Ishikawa (cell line): ENCODE measurements at regions not wholly inside any gene's neighbourhood (a gene's known extent, or its start where the extent isn't known, plus 50 kb on each side); places are given as distances from the start of the nearest gene placed in this dataset.

Source experiments
- CEBPB ChIP-seq: IDR thresholded peaks from 2 replicates; pipeline ENCODE4 v1.6.1; 2012
- CREB1 ChIP-seq: IDR thresholded peaks from 2 replicates; pipeline ENCODE4 v1.6.1; 2012; ENCODE audit warnings: low read depth
- EGR1 ChIP-seq: IDR thresholded peaks from 2 replicates; pipeline ENCODE4 v1.6.1; 2012
- EP300 ChIP-seq: IDR thresholded peaks from 2 replicates; pipeline ENCODE4 v1.6.1; 2012; ENCODE audit warnings: borderline replicate concordance
- FOXM1 ChIP-seq: IDR thresholded peaks from 2 replicates; pipeline ENCODE4 v1.6.1; 2012; ENCODE audit warnings: low read depth, borderline replicate concordance
- MAX ChIP-seq: IDR thresholded peaks from 2 replicates; pipeline ENCODE4 v1.6.1; 2012
- NFIC ChIP-seq: IDR thresholded peaks from 2 replicates; pipeline ENCODE4 v1.6.1; 2012
- RAD21 ChIP-seq: IDR thresholded peaks from 2 replicates; pipeline ENCODE4 v1.6.1; 2012; ENCODE audit warnings: low read depth
- REST ChIP-seq: IDR thresholded peaks from 2 replicates; pipeline ENCODE4 v1.6.1; 2012; ENCODE audit warnings: low read depth, mild to moderate bottlenecking
- TAF1 ChIP-seq: IDR thresholded peaks from 2 replicates; pipeline ENCODE4 v1.6.1; 2012; ENCODE audit warnings: low read depth, mild to moderate bottlenecking
- TCF12 ChIP-seq: IDR thresholded peaks from 2 replicates; pipeline ENCODE4 v1.6.1; 2012; ENCODE audit warnings: low read depth
- TEAD4 ChIP-seq: IDR thresholded peaks from 2 replicates; pipeline ENCODE4 v1.6.1; 2012
- USF1 ChIP-seq: IDR thresholded peaks from 2 replicates; pipeline ENCODE4 v1.6.1; 2012
- YY1 ChIP-seq: IDR thresholded peaks from 2 replicates; pipeline ENCODE4 v1.6.1; 2012; ENCODE audit warnings: low read depth
- ZBTB7A ChIP-seq: IDR thresholded peaks from 2 replicates; pipeline ENCODE4 v1.6.1; 2012; ENCODE audit warnings: low read depth

GRCh38 chr3:31103181-31103580 lies 208.7 kb upstream of the GADL1 start:
- TF ChIP-seq TEAD4 (no peak), YY1 (no peak), EGR1 (no peak)

DNA sequence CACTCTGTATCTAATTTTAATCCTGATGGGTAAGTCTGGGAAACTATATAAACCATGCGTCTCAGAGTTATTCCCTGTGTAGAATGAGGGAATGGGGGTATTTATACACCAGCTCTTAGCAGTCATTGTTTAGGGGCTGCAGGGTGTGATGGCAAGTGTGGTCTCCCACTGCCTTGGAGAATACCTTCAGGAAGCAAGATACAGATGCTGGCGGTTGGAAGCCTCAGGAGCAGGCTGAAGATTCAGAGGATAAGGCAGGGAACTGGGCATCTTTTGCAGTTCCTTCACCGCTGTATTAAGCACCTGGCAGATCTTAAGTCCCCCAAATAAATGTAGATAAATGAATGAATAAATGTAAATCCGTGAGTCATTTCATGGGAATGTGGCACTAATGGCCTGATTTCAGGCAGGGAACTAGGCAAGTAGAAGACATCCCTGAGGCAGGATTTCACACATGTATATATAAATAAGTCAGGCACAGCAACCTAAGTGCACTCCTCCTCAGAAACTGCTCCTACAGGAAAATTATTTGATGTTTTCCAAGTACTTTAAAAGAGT lies 209.2 kb upstream of the GADL1 start:
- no peak for TF ChIP-seq TEAD4
- no peak for TF ChIP-seq RAD21
- no peak for TF ChIP-seq MAX
- TF ChIP-seq YY1 = no peak
- no peak for TF ChIP-seq USF1
- TF ChIP-seq TAF1 = no peak
- TF ChIP-seq EP300 = no peak
- TF ChIP-seq TCF12 = no peak
- no peak for TF ChIP-seq NFIC
- TF ChIP-seq ZBTB7A = no peak
- TF ChIP-seq CREB1 = no peak
- no peak for TF ChIP-seq EGR1

DNA sequence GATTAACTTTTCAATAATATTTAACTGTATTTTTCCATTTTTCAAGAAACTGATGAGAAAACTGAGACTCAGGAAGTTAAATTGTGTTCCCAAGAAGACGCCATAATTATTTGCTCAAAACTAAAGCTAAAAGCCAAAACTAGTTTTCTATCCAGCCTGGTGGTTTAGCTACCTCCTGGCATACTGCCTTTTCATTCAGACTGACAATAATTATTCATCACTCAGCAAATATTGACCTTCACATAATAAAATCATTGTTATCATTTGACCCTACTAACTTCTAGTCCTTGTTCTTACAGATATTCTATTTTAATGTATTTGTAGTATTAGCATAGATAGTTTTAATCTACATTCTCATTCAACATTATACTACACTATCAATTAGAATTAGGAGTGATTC lies 210.6 kb upstream of the GADL1 start:
- TF ChIP-seq FOXM1 (no peak), REST (no peak), TEAD4 (no peak), TAF1 (no peak), EP300 (no peak)

- TF ChIP-seq YY1 = no peak
- no peak for TF ChIP-seq NFIC
- TF ChIP-seq REST = no peak
- TF ChIP-seq CEBPB = no peak
- TF ChIP-seq USF1 = no peak
- no peak for TF ChIP-seq RAD21
- TF ChIP-seq TCF12 = no peak
- no peak for TF ChIP-seq EGR1
- no peak for TF ChIP-seq EP300
- TF ChIP-seq MAX = no peak
Observed at GRCh38 chr3:31105438-31106077, 211.1 kb upstream of the GADL1 start.

- no peak for TF ChIP-seq EP300
- no peak for TF ChIP-seq NFIC
- TF ChIP-seq CREB1 = no peak
- TF ChIP-seq FOXM1 = no peak
- no peak for TF ChIP-seq ZBTB7A
- no peak for TF ChIP-seq USF1
- TF ChIP-seq TEAD4 = no peak
- no peak for TF ChIP-seq TAF1
- no peak for TF ChIP-seq CEBPB
- no peak for TF ChIP-seq RAD21
- TF ChIP-seq EGR1 = no peak
Observed at GRCh38 chr3:31106204-31106603, 211.7 kb upstream of the GADL1 start.

DNA sequence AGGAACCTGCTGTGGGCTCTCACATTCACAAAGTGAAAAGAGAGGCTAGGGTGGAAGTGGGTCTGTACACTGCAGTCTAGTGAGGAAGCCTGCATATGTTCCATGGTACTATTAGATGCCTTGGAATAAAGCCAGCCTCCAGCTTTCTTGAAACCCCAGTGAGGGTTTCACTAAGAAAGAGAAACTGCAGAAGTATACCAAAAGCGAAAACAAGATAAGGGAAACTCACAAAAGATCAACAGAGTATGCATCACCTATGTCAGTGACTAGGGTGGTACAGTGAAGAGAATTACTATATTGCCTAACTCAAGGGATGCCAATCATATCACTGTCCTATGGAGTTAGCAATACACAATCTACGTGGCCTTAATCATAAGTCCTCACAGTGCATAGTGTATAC lies 212.5 kb upstream of the GADL1 start:
- TF ChIP-seq FOXM1 = no peak
- no peak for TF ChIP-seq USF1
- TF ChIP-seq TAF1 = no peak
- TF ChIP-seq TEAD4 = no peak
- TF ChIP-seq RAD21 = no peak
- TF ChIP-seq EGR1 = no peak
- no peak for TF ChIP-seq YY1
- TF ChIP-seq MAX = no peak
- TF ChIP-seq TCF12 = no peak
- no peak for TF ChIP-seq CEBPB
- TF ChIP-seq REST = no peak
- no peak for TF ChIP-seq CREB1
- no peak for TF ChIP-seq EP300
- no peak for TF ChIP-seq ZBTB7A
- TF ChIP-seq NFIC = no peak
